Prostate gland (tissue), 2 donors: ENCODE measurements at regions not wholly inside any gene's neighbourhood (a gene's known extent, or its start where the extent isn't known, plus 50 kb on each side); places are given as distances from the start of the nearest gene placed in this dataset.

ENCODE experiments used
- DNase-seq: peaks from one replicate; pipeline ENCODE4 v3.0.0-alpha.2; 2019; ENCODE audit warnings: low spot score
- H3K27ac ChIP-seq, 2 donors: fragments of 200-600 bp; sonication (generic); 2 replicates each; pipeline ENCODE4 v1.5.1; 2017 to 2019
- H3K27me3 ChIP-seq: fragments of 200-600 bp; sonication (generic); replicated peaks from 2 replicates; pipeline ENCODE4 v1.5.1; 2019; ENCODE audit not compliant: insufficient read depth
- H3K36me3 ChIP-seq, 2 donors: fragments of 200-600 bp; sonication (generic); 1 replicate in 1 of 2; 2 replicates in 1 of 2; pipeline versions ENCODE4 v1.5.1 to v1.8.1; 2017 to 2019
- H3K4me1 ChIP-seq: fragments of 200-600 bp; sonication (generic); replicated peaks from 2 replicates; pipeline ENCODE4 v1.5.1; 2019
- H3K4me3 ChIP-seq, 2 donors: fragments of 200-600 bp; sonication (generic); 2 replicates each; pipeline ENCODE4 v1.5.1; 2017 to 2019
- H3K9me3 ChIP-seq: fragments of 200-600 bp; sonication (generic); 2 replicates; pipeline ENCODE4 v1.5.1; 2017
- CTCF ChIP-seq, 4 experiments: fragments of 200-600 bp in 2 of 4; fragments of 450-650 bp in 2 of 4; sonication (generic) in 2 of 4; IDR thresholded peaks; 1 replicate in 3 of 4; 2 replicates in 1 of 4; pipeline ENCODE4 v1.5.1; 2016 to 2019; ENCODE audit warnings: antibody characterized with exemption in 4 of 4, mild to moderate bottlenecking in 2 of 4, moderate library complexity in 2 of 4
- POLR2A ChIP-seq: fragments of 450-650 bp; IDR thresholded peaks from one replicate; pipeline ENCODE4 v1.6.1; 2016; ENCODE audit warnings: antibody characterized with exemption, mild to moderate bottlenecking
- POLR2AphosphoS5 ChIP-seq: sonication (generic); formaldehyde crosslinking; IDR thresholded peaks from one replicate; pipeline ENCODE4 v1.6.1; 2017; ENCODE audit warnings: antibody characterized with exemption
- WGBS: methylation state at CpG from one replicate; pipeline ENCODE4 v1.1.5; 2018; 5-methylcytosine and 5-hydroxymethylcytosine counted together
- intact Hi-C: fragments of 100-400 bp; cut with DNase I; formaldehyde crosslinking; loops from one replicate; pipeline ENCODE4 v1.14.2; 2022

- H3K27me3 ChIP-seq, result no peaks in the 10 kb centered on the region
- H3K4me1 ChIP-seq, result no peaks in the 10 kb centered on the region
- H3K4me3 ChIP-seq, result no peak overlapping the region
- intact Hi-C loops, result no loop called here
- no peak overlapping the region for H3K27ac ChIP-seq
- no peaks in the 10 kb centered on the region for H3K36me3 ChIP-seq
- no peak for TF ChIP-seq POLR2A
- TF ChIP-seq CTCF (IDR thresholded peaks at IDR 0.05), result no peak
- no peak for TF ChIP-seq POLR2AphosphoS5
- 81% methylated on average over 1 of the region's 1 CpG for WGBS
- DNase-seq, result no peak
- no peaks in the 10 kb centered on the region for H3K9me3 ChIP-seq
Observed at GRCh38 chr11:95373241-95373640, 142.2 kb upstream of the SESN3 start.

GRCh38 chr11:95372097-95372656 is 141.2 kb upstream of the SESN3 start:
- Histone ChIP-seq H3K27ac (no peak overlapping the region), H3K36me3 (no peaks in the 10 kb centered on the region), H3K9me3 (no peaks in the 10 kb centered on the region), H3K4me1 (no peaks in the 10 kb centered on the region), H3K4me3 (no peak overlapping the region), H3K27me3 (no peaks in the 10 kb centered on the region)
- no peak for DNase-seq
- intact Hi-C loops, result no loop called here
- 93% methylated on average over 1 of the region's 1 CpG for WGBS
- TF ChIP-seq CTCF (IDR thresholded peaks at IDR 0.05) (no peak), POLR2AphosphoS5 (no peak), POLR2A (no peak)

GRCh38 chr11:95371153-95371552 is 140.2 kb upstream of the SESN3 start:
- Histone ChIP-seq H3K9me3 (no peaks in the 10 kb centered on the region), H3K4me1 (no peaks in the 10 kb centered on the region), H3K27me3 (no peaks in the 10 kb centered on the region), H3K4me3 (no peak overlapping the region), H3K27ac (no peak overlapping the region), H3K36me3 (no peaks in the 10 kb centered on the region)
- 84% methylated on average over 1 of the region's 1 CpG for whole genome bisulfite sequencing
- no peak for DNase-seq
- intact Hi-C loops, result no loop called here
- no peak for TF ChIP-seq POLR2AphosphoS5
- no peak for TF ChIP-seq CTCF (IDR thresholded peaks at IDR 0.05)
- TF ChIP-seq POLR2A, result no peak

- no peak for DNase-seq
- no peaks in the 10 kb centered on the region for H3K9me3 ChIP-seq
- no peaks in the 10 kb centered on the region for H3K4me1 ChIP-seq
- intact Hi-C loops, result no loop called here
- WGBS, result 37% methylated on average over 4 of the region's 4 CpGs
- H3K36me3 ChIP-seq, result no peaks in the 10 kb centered on the region
- no peak overlapping the region for H3K4me3 ChIP-seq
- H3K27me3 ChIP-seq, result no peaks in the 10 kb centered on the region
- no peak overlapping the region for H3K27ac ChIP-seq
- TF ChIP-seq POLR2A (no peak), POLR2AphosphoS5 (no peak), CTCF (IDR thresholded peaks at IDR 0.05) (no peak)
Observed at GRCh38 chr11:95367726-95368125, 136.7 kb upstream of the SESN3 start.

GRCh38 chr11:95365348-95365747 is 134.3 kb upstream of the SESN3 start:
- intact Hi-C loops, result no loop called here
- no peak for DNase-seq

More at GRCh38 chr11:95365348-95365747, 134.3 kb upstream of the SESN3 start:
- no peaks in the 10 kb centered on the region for H3K9me3 ChIP-seq
- 71% methylated on average over 3 of the region's 3 CpGs for WGBS
- H3K4me3 ChIP-seq, result no peak overlapping the region
- H3K36me3 ChIP-seq, result no peaks in the 10 kb centered on the region
- H3K27ac ChIP-seq, result no peak overlapping the region
- TF ChIP-seq POLR2AphosphoS5 (no peak), POLR2A (no peak), CTCF (IDR thresholded peaks at IDR 0.05) (no peak)
- H3K4me1 ChIP-seq, result no peaks in the 10 kb centered on the region
- no peaks in the 10 kb centered on the region for H3K27me3 ChIP-seq
